Suprapubic skin (tissue), 3 donors: ENCODE measurements at regions not wholly inside any gene's neighbourhood (a gene's known extent, or its start where the extent isn't known, plus 50 kb on each side); places are given as distances from the start of the nearest gene placed in this dataset.

Source experiments
- POLR2A ChIP-seq, 2 donors: fragments of 450-650 bp; IDR thresholded peaks; one replicate each; pipeline ENCODE4 v1.6.1; 2017; ENCODE audit warnings: antibody characterized with exemption in 2 of 2, mild to moderate bottlenecking in 2 of 2, moderate library complexity in 2 of 2
- TF ChIP-seq, protein P1 (sequence below), 2 donors: fragments of 200-600 bp in 1 of 2; fragments of 450-650 bp in 1 of 2; sonication (generic) in 1 of 2; IDR thresholded peaks; one replicate each; pipeline ENCODE4 v1.5.1; 2016 to 2019; ENCODE audit warnings: antibody characterized with exemption in 2 of 2, mild to moderate bottlenecking in 1 of 2, moderate library complexity in 1 of 2

GRCh38 chr11:103844327-103845215, 191.9 kb upstream of the DDI1 start:
- TF ChIP-seq, protein P1, sequence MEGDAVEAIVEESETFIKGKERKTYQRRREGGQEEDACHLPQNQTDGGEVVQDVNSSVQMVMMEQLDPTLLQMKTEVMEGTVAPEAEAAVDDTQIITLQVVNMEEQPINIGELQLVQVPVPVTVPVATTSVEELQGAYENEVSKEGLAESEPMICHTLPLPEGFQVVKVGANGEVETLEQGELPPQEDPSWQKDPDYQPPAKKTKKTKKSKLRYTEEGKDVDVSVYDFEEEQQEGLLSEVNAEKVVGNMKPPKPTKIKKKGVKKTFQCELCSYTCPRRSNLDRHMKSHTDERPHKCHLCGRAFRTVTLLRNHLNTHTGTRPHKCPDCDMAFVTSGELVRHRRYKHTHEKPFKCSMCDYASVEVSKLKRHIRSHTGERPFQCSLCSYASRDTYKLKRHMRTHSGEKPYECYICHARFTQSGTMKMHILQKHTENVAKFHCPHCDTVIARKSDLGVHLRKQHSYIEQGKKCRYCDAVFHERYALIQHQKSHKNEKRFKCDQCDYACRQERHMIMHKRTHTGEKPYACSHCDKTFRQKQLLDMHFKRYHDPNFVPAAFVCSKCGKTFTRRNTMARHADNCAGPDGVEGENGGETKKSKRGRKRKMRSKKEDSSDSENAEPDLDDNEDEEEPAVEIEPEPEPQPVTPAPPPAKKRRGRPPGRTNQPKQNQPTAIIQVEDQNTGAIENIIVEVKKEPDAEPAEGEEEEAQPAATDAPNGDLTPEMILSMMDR (IDR thresholded peaks at IDR 0.05), result no peak
- TF ChIP-seq POLR2A (IDR thresholded peaks at IDR 0.05), result no peak
